GM12874 (cell line): ENCODE measurements at regions not wholly inside any gene's neighbourhood (a gene's known extent, or its start where the extent isn't known, plus 50 kb on each side); places are given as distances from the start of the nearest gene placed in this dataset.

ENCODE experiments used
- TF ChIP-seq, protein P1 (sequence below): IDR thresholded peaks from 2 replicates; pipeline ENCODE4 v1.5.1; 2011; ENCODE audit warnings: low read depth, mild to moderate bottlenecking, control low read depth, low read length, moderate library complexity; ENCODE audit not compliant: insufficient read depth

- TF ChIP-seq, protein P1, sequence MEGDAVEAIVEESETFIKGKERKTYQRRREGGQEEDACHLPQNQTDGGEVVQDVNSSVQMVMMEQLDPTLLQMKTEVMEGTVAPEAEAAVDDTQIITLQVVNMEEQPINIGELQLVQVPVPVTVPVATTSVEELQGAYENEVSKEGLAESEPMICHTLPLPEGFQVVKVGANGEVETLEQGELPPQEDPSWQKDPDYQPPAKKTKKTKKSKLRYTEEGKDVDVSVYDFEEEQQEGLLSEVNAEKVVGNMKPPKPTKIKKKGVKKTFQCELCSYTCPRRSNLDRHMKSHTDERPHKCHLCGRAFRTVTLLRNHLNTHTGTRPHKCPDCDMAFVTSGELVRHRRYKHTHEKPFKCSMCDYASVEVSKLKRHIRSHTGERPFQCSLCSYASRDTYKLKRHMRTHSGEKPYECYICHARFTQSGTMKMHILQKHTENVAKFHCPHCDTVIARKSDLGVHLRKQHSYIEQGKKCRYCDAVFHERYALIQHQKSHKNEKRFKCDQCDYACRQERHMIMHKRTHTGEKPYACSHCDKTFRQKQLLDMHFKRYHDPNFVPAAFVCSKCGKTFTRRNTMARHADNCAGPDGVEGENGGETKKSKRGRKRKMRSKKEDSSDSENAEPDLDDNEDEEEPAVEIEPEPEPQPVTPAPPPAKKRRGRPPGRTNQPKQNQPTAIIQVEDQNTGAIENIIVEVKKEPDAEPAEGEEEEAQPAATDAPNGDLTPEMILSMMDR = no peak
Measured at GRCh38 chr9:14482856-14483255, 168.9 kb upstream of the NFIB start.

DNA sequence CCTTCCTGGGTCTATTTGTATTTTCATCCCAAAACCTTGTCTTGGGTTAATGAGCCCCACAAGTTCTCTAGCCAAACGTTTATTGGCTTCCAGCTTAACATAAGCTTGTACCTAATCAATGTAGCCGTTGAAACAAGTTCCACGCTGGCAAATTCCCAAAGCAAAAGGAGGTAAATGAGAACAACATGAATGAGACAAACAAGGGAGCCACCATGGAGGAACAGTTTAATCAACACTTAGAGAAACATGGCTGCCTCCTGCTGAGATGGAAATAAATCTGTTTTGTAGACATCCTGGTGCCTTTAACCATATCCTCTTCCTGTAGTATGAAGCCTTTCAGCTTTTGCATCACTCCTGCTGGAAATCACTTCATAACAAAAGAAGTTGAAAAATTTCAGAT is 166.6 kb upstream of the NFIB start:
- TF ChIP-seq, protein P1 = no peak

DNA sequence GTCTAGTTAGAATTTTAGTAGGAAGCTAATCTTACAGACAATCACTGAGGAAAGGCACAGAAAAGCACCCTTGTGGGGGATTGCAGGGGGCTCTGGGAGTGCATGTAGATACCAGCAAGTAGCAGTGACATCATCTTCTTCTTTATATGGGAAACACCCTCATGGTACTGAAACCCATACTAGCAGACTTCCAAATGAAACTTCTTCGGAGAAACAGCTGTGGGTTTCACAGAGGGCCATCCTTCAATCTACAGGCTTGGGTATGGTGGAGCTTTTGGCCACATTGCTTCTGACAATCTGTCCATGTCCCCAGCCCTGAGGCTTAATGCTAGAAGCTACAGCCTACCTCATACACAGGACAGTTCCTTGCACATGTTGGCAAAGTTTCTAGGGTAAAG is 165.2 kb upstream of the NFIB start:
- TF ChIP-seq, protein P1 = no peak

- TF ChIP-seq, protein P1 = no peak
Measured at GRCh38 chr9:14478175-14479162, 164.5 kb upstream of the NFIB start.

DNA sequence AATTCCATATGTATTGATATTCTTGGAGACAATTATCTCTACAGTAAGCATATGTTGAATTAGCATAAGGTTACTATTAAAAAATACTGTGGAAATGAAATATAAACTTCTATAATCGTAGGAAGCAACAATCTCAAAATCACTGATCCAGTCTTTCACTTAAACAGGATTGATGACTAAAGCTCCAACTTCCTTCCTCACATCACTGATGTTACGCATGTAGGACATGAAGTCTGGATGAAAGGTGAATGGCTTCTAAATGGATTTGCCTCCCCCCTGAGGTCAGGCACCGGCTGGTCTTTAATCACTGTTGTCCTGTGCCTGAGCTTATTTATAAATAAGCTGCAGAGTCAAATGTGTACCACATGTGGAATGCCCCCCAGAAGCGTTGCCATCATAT is 157.1 kb upstream of the NFIB start:
- TF ChIP-seq, protein P1 = no peak

- TF ChIP-seq, protein P1 = no peak
Measured at GRCh38 chr9:14467675-14468374, 153.9 kb upstream of the NFIB start.

- TF ChIP-seq, protein P1 = no peak
Measured at GRCh38 chr9:14466828-14467227, 152.9 kb upstream of the NFIB start.
